Left lobe of liver (tissue), 2 donors: ENCODE measurements at regions not wholly inside any gene's neighbourhood (a gene's known extent, or its start where the extent isn't known, plus 50 kb on each side); places are given as distances from the start of the nearest gene placed in this dataset.

Source experiments
- ATAC-seq: fragments of 200-7000 bp; cut with Tn5 transposase; one replicate; pipeline ENCODE4 v1.9.1; 2020; ENCODE audit warnings: mild to moderate bottlenecking, moderate library complexity
- DNase-seq: peaks from one replicate; pipeline ENCODE4 v3.0.0-alpha.2; 2020; ENCODE audit warnings: low spot score
- donor health status: DM: no; HTN: no; CAD: no; lungs with moderate emphysema.
- donor health status: DM: no; HTN: yes; CAD: no.

GRCh38 chr7:52085610-52086009 is 769.0 kb upstream of the COBL start:
- DNase-seq (no peak), ATAC-seq (no peak)

GRCh38 chr7:52080493-52080892 is 763.9 kb upstream of the COBL start:
- ATAC-seq (no peak), DNase-seq (no peak)

- DNase-seq (no peak), ATAC-seq (peak; percentile 54)
Measured at GRCh38 chr7:52079726-52080125, 763.1 kb upstream of the COBL start.

- ATAC-seq (no peak), DNase-seq (no peak)
Measured at GRCh38 chr7:52077571-52077970, 761.0 kb upstream of the COBL start.

- DNase-seq (no peak), ATAC-seq (no peak)
Measured at GRCh38 chr7:52074912-52075311, 758.3 kb upstream of the COBL start.

GRCh38 chr7:52074071-52074470 is 757.5 kb upstream of the COBL start:
- ATAC-seq = no peak
- DNase-seq = no peak

GRCh38 chr7:52071744-52072143 is 755.1 kb upstream of the COBL start:
- DNase-seq = no peak
- ATAC-seq = no peak

GRCh38 chr7:52064493-52064892 is 747.9 kb upstream of the COBL start:
- DNase-seq (no peak), ATAC-seq (no peak)

- ATAC-seq (no peak), DNase-seq (no peak)
Measured at GRCh38 chr7:52061666-52062065, 745.1 kb upstream of the COBL start.

GRCh38 chr7:52053525-52053924 is 736.9 kb upstream of the COBL start:
- DNase-seq (no peak), ATAC-seq (no peak)

GRCh38 chr7:52030722-52031121 is 714.1 kb upstream of the COBL start:
- DNase-seq (no peak), ATAC-seq (no peak)

GRCh38 chr7:52026140-52026539 is 709.5 kb upstream of the COBL start:
- DNase-seq = no peak
- ATAC-seq = no peak

- ATAC-seq (no peak), DNase-seq (no peak)
Measured at GRCh38 chr7:52021343-52021742, 704.7 kb upstream of the COBL start.

- DNase-seq (no peak), ATAC-seq (peak; percentile 12)
Measured at GRCh38 chr7:52018680-52019054, 702.1 kb upstream of the COBL start.

- ATAC-seq (peak; percentile 92), DNase-seq (no peak)
Measured at GRCh38 chr7:52017802-52018679, 701.4 kb upstream of the COBL start.

- DNase-seq (no peak), ATAC-seq (no peak)
Measured at GRCh38 chr7:52009181-52009580, 692.6 kb upstream of the COBL start.

- ATAC-seq = no peak
- no peak for DNase-seq
Measured at GRCh38 chr7:52006674-52007073, 690.1 kb upstream of the COBL start.

GRCh38 chr7:52005613-52006012 is 689.0 kb upstream of the COBL start:
- DNase-seq = no peak
- no peak for ATAC-seq

GRCh38 chr7:51995596-51996179 is 679.1 kb upstream of the COBL start:
- ATAC-seq (no peak), DNase-seq (no peak)

- no peak for DNase-seq
- ATAC-seq = no peak
Measured at GRCh38 chr7:51982653-51983052, 666.0 kb upstream of the COBL start.

GRCh38 chr7:51980812-51981211 is 664.2 kb upstream of the COBL start:
- no peak for DNase-seq
- no peak for ATAC-seq

GRCh38 chr7:51980313-51980712 is 663.7 kb upstream of the COBL start:
- no peak for ATAC-seq
- DNase-seq = no peak

- ATAC-seq = no peak
- DNase-seq = no peak
Measured at GRCh38 chr7:51977913-51978312, 661.3 kb upstream of the COBL start.
